Osteoblast (primary cell): ENCODE measurements at regions not wholly inside any gene's neighbourhood (a gene's known extent, or its start where the extent isn't known, plus 50 kb on each side); places are given as distances from the start of the nearest gene placed in this dataset.
A peak's percentile ranks its signal among the peaks of the same experiment; 100 is the strongest.

Source experiments
- DNase-seq: peaks from one replicate; pipeline ENCODE4 v3.0.0; 2011; ENCODE audit warnings: low spot score, mixed read lengths; ENCODE audit not compliant: insufficient read length; ENCODE audit errors: missing footprints
- H2AFZ ChIP-seq: 2 replicates; pipeline ENCODE4 v1.6.0; 2011; ENCODE audit warnings: mild to moderate bottlenecking, low read length
- H3K27ac ChIP-seq: 2 replicates; pipeline ENCODE4 v1.5.1; 2011; ENCODE audit warnings: mild to moderate bottlenecking, low read depth, low read length, moderate library complexity
- H3K27me3 ChIP-seq: 2 replicates; pipeline ENCODE4 v1.6.0; 2012; ENCODE audit warnings: mild to moderate bottlenecking, control low read depth, inconsistent platforms, low read length, moderate library complexity; ENCODE audit not compliant: insufficient read depth
- H3K36me3 ChIP-seq: 2 replicates; pipeline ENCODE4 v1.5.1; 2011; ENCODE audit warnings: mild to moderate bottlenecking, low read length, control low read depth, moderate library complexity; ENCODE audit not compliant: insufficient read depth
- H3K4me1 ChIP-seq: 2 replicates; pipeline ENCODE4 v1.5.1; 2011; ENCODE audit warnings: mild to moderate bottlenecking, low read length, control low read depth, moderate library complexity; ENCODE audit not compliant: insufficient read depth
- H3K4me2 ChIP-seq: 2 replicates; pipeline ENCODE4 v1.6.0; 2011; ENCODE audit warnings: mild to moderate bottlenecking, low read length; ENCODE audit not compliant: insufficient read depth
- H3K4me3 ChIP-seq: fragments of 200-600 bp; sonication (generic); 3 replicates; pipeline ENCODE4 v1.5.1; 2012; ENCODE audit warnings: mild to moderate bottlenecking, low read length, inconsistent platforms; ENCODE audit not compliant: insufficient read depth
- H3K79me2 ChIP-seq: 2 replicates; pipeline ENCODE4 v1.6.0; 2012; ENCODE audit warnings: mild to moderate bottlenecking, low read length, control low read depth, inconsistent platforms; ENCODE audit not compliant: insufficient read depth
- H3K9me3 ChIP-seq: 2 replicates; pipeline ENCODE4 v1.5.1; 2011; ENCODE audit warnings: low read depth, low read length, control low read depth
- H4K20me1 ChIP-seq: 2 replicates; pipeline ENCODE4 v1.6.0; 2012; ENCODE audit warnings: mild to moderate bottlenecking, low read length, control low read depth; ENCODE audit not compliant: insufficient read depth
- TF ChIP-seq, protein P1 (sequence below): IDR thresholded peaks from 2 replicates; pipeline ENCODE4 v1.5.1; 2011; ENCODE audit warnings: mild to moderate bottlenecking, low read depth, low read length, moderate library complexity; ENCODE audit errors: extremely low read depth

DNA sequence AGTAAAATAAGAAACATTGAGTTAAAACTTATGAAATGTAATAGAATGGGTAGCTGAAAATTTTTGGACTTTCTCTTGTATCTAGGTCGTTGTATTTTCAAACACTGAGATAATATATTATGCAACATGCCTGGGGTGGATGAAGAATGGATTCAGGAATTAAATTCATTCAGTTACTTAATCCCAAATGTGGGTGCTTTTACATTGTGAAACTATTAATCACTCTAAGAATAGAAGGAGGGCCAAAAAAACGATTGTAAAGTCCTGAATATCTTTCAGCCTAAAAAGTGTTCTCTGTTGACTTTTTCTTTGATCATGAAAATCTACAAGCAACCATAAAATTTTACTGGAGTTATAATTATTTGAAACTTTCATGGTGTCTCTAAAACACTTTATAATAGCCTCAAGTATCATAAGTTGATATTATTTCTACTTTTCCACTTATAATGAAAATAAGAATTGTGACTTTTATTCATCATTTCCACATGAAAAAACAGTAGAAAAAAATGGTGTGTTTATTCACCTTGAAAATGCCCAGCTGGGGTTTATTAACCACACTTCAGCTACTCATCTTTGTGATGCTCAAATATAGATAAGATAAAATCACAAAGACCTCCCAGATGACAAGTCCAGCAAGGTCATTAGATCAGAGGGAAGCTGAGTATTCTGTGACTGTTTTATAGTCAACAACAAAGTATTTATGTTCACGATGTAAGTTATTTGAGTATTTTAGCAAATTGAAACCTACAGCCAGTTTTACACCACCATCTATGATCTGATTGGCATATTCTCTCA, 619.9 kb upstream of the SOX9 start:
- Histone ChIP-seq H3K79me2 (no peaks in the 10 kb centered on the region), H3K4me3 (no peak overlapping the region), H2AFZ (no peak overlapping the region), H3K27me3 (no peaks in the 10 kb centered on the region), H3K27ac (peak overlapping the region; percentile 25), H3K4me2 (peak overlapping the region; percentile 29), H4K20me1 (no peaks in the 10 kb centered on the region), H3K9me3 (no peaks in the 10 kb centered on the region), H3K36me3 (no peaks in the 10 kb centered on the region), H3K4me1 (peaks cover 46% of the 10 kb centered on the region)
- TF ChIP-seq, protein P1, sequence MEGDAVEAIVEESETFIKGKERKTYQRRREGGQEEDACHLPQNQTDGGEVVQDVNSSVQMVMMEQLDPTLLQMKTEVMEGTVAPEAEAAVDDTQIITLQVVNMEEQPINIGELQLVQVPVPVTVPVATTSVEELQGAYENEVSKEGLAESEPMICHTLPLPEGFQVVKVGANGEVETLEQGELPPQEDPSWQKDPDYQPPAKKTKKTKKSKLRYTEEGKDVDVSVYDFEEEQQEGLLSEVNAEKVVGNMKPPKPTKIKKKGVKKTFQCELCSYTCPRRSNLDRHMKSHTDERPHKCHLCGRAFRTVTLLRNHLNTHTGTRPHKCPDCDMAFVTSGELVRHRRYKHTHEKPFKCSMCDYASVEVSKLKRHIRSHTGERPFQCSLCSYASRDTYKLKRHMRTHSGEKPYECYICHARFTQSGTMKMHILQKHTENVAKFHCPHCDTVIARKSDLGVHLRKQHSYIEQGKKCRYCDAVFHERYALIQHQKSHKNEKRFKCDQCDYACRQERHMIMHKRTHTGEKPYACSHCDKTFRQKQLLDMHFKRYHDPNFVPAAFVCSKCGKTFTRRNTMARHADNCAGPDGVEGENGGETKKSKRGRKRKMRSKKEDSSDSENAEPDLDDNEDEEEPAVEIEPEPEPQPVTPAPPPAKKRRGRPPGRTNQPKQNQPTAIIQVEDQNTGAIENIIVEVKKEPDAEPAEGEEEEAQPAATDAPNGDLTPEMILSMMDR = no peak
- peak; percentile 77 for DNase-seq

- no peaks in the 10 kb centered on the region for H3K9me3 ChIP-seq
- no peak overlapping the region for H2AFZ ChIP-seq
- no peak for DNase-seq
- no peak overlapping the region for H3K4me2 ChIP-seq
- H4K20me1 ChIP-seq = no peaks in the 10 kb centered on the region
- no peak overlapping the region for H3K27ac ChIP-seq
- no peaks in the 10 kb centered on the region for H3K79me2 ChIP-seq
- TF ChIP-seq, protein P1 = no peak
- no peaks in the 10 kb centered on the region for H3K36me3 ChIP-seq
- no peak overlapping the region for H3K4me3 ChIP-seq
- no peaks in the 10 kb centered on the region for H3K27me3 ChIP-seq
- H3K4me1 ChIP-seq = peaks cover 46% of the 10 kb centered on the region
These were observed 619.1 kb upstream of the SOX9 start for GRCh38 chr17:71501711-71502110.

- H3K36me3 ChIP-seq = no peaks in the 10 kb centered on the region
- peaks cover 46% of the 10 kb centered on the region for H3K4me1 ChIP-seq
- no peak for DNase-seq
- no peaks in the 10 kb centered on the region for H3K9me3 ChIP-seq
- H2AFZ ChIP-seq = no peak overlapping the region
- no peaks in the 10 kb centered on the region for H3K79me2 ChIP-seq
- no peaks in the 10 kb centered on the region for H4K20me1 ChIP-seq
- no peak overlapping the region for H3K4me2 ChIP-seq
- H3K27ac ChIP-seq = no peak overlapping the region
- TF ChIP-seq, protein P1 = no peak
- H3K4me3 ChIP-seq = no peak overlapping the region
- no peaks in the 10 kb centered on the region for H3K27me3 ChIP-seq
These were observed 618.4 kb upstream of the SOX9 start for GRCh38 chr17:71502443-71502842.

GRCh38 chr17:71503710-71504465, 616.9 kb upstream of the SOX9 start:
- no peaks in the 10 kb centered on the region for H3K36me3 ChIP-seq
- H3K27ac ChIP-seq = no peak overlapping the region
- no peaks in the 10 kb centered on the region for H3K27me3 ChIP-seq
- peaks cover 46% of the 10 kb centered on the region for H3K4me1 ChIP-seq
- no peak for DNase-seq
- no peaks in the 10 kb centered on the region for H4K20me1 ChIP-seq
- no peaks in the 10 kb centered on the region for H3K9me3 ChIP-seq
- TF ChIP-seq, protein P1 = no peak
- no peak overlapping the region for H3K4me3 ChIP-seq
- H2AFZ ChIP-seq = no peak overlapping the region
- H3K4me2 ChIP-seq = no peak overlapping the region
- no peaks in the 10 kb centered on the region for H3K79me2 ChIP-seq
